HEK293 (cell line): ENCODE measurements at regions not wholly inside any gene's neighbourhood (a gene's known extent, or its start where the extent isn't known, plus 50 kb on each side); places are given as distances from the start of the nearest gene placed in this dataset.
A peak's percentile ranks its signal among the peaks of the same experiment; 100 is the strongest.
"Not testable (repeated sequence)": the region's sequence is repeated elsewhere in the genome, so short reads cannot be mapped to it uniquely, and the experiment has no call there.

Source experiments
- CTCF ChIA-PET: fragments of 350-600 bp; formaldehyde crosslinking; extraction: SDS; loops from one replicate; lab custom pipeline; 2021; ENCODE audit warnings: antibody characterized with exemption; lab: Yijun Ruan, JAX
- POLR2A ChIA-PET: fragments of 300-600 bp; formaldehyde crosslinking; extraction: SDS; loops from one replicate; lab custom pipeline; 2020; ENCODE audit warnings: antibody characterized with exemption, inconsistent platforms; lab: Yijun Ruan, JAX
- H3K27ac ChIP-seq: fragments of 200-500 bp; sonication (Bioruptor generic); 2 replicates; pipeline ENCODE4 v1.5.1; 2014; ENCODE audit warnings: low read depth, low read length, control low read depth, inconsistent platforms; ENCODE audit errors: extremely low read depth
- H3K36me3 ChIP-seq, 2 experiments: fragments of 200-500 bp in 1 of 2; sonication (Bioruptor generic) in 1 of 2; 1 replicate in 1 of 2; 2 replicates in 1 of 2; pipeline ENCODE4 v1.5.1; 2014 to 2017; ENCODE audit warnings: inconsistent platforms in 2 of 2, low read length in 2 of 2; ENCODE audit not compliant: control insufficient read depth in 2 of 2, insufficient read depth in 1 of 2
- H3K4me1 ChIP-seq: fragments of 200-500 bp; sonication (Bioruptor generic); 2 replicates; pipeline ENCODE4 v1.5.1; 2014; ENCODE audit warnings: mild to moderate bottlenecking, low read length, inconsistent platforms; ENCODE audit not compliant: control insufficient read depth, insufficient read depth
- H3K4me3 ChIP-seq: 2 replicates; pipeline ENCODE4 v1.5.1; 2011; ENCODE audit warnings: low read depth, mild to moderate bottlenecking, control low read depth, low read length, moderate library complexity
- H3K9me3 ChIP-seq: fragments of 200-500 bp; sonication (Bioruptor generic); 2 replicates; pipeline ENCODE4 v1.5.1; 2014; ENCODE audit warnings: low read depth, low read length, inconsistent platforms; ENCODE audit not compliant: control insufficient read depth, insufficient read depth
- BCL11B ChIP-seq: fragments of 450-650 bp; formaldehyde crosslinking; IDR thresholded peaks from 2 replicates; pipeline ENCODE4 v1.5.1; 2016; ENCODE audit warnings: low read depth, missing biosample characterization, missing genetic modification characterization
- KLF1 ChIP-seq: fragments of 450-650 bp; formaldehyde crosslinking; IDR thresholded peaks from 2 replicates; pipeline ENCODE4 v1.5.1; 2016; ENCODE audit warnings: missing biosample characterization, missing genetic modification characterization
- KLF10 ChIP-seq: fragments of 450-650 bp; IDR thresholded peaks from 2 replicates; pipeline ENCODE4 v1.5.1; 2018; ENCODE audit warnings: missing biosample characterization, mild to moderate bottlenecking, missing genetic modification characterization
- KLF7 ChIP-seq: fragments of 450-650 bp; formaldehyde crosslinking; IDR thresholded peaks from 2 replicates; pipeline ENCODE4 v1.5.1; 2016; ENCODE audit warnings: missing biosample characterization, missing genetic modification characterization, borderline replicate concordance
- PATZ1 ChIP-seq: fragments of 450-650 bp; formaldehyde crosslinking; IDR thresholded peaks from 2 replicates; pipeline ENCODE4 v1.5.1; 2016; ENCODE audit warnings: missing biosample characterization, missing genetic modification characterization
- ZNF138 ChIP-seq: fragments of 450-650 bp; formaldehyde crosslinking; IDR thresholded peaks from 2 replicates; pipeline ENCODE4 v1.5.1; 2016; ENCODE audit warnings: missing biosample characterization, missing genetic modification characterization, borderline replicate concordance
- ZNF174 ChIP-seq: fragments of 450-650 bp; formaldehyde crosslinking; IDR thresholded peaks from 2 replicates; pipeline ENCODE4 v1.5.0; 2017; ENCODE audit warnings: missing biosample characterization, mild to moderate bottlenecking, missing genetic modification characterization
- ZNF274 ChIP-seq, 2 experiments: fragments of 200-500 bp in 1 of 2; fragments of 450-650 bp in 1 of 2; sonication (Bioruptor generic) in 1 of 2; formaldehyde crosslinking in 1 of 2; IDR thresholded peaks; 2 replicates each; pipeline versions ENCODE4 v1.5.1 to v1.6.1; 2014 to 2016; ENCODE audit warnings: borderline replicate concordance in 1 of 2, inconsistent platforms in 1 of 2, low read length in 1 of 2, missing biosample characterization in 1 of 2, missing genetic modification characterization in 1 of 2
- ZNF341 ChIP-seq: fragments of 450-650 bp; formaldehyde crosslinking; IDR thresholded peaks from 2 replicates; pipeline ENCODE4; 2016; ENCODE audit warnings: low read depth, missing biosample characterization, missing genetic modification characterization
- ZNF354C ChIP-seq: fragments of 450-650 bp; formaldehyde crosslinking; IDR thresholded peaks from 2 replicates; pipeline ENCODE4 v1.5.1; 2016; ENCODE audit warnings: missing biosample characterization, missing genetic modification characterization, low read depth, borderline replicate concordance
- ZNF518A ChIP-seq: fragments of 450-650 bp; formaldehyde crosslinking; conservative IDR thresholded peaks from 2 replicates; pipeline ENCODE4 v1.5.1; 2016; ENCODE audit warnings: low read depth, missing biosample characterization, missing genetic modification characterization
- ZNF561 ChIP-seq: fragments of 450-650 bp; IDR thresholded peaks from 2 replicates; pipeline ENCODE4 v1.5.1; 2018; ENCODE audit warnings: missing biosample characterization, missing genetic modification characterization, borderline replicate concordance
- ZNF600 ChIP-seq: fragments of 450-650 bp; formaldehyde crosslinking; IDR thresholded peaks from 2 replicates; pipeline ENCODE4 v1.5.1; 2016; ENCODE audit warnings: missing biosample characterization, missing genetic modification characterization
- ZNF623 ChIP-seq: fragments of 450-650 bp; formaldehyde crosslinking; IDR thresholded peaks from 2 replicates; pipeline ENCODE4 v1.5.1; 2016; ENCODE audit warnings: missing biosample characterization, missing genetic modification characterization
- ZNF658 ChIP-seq: fragments of 450-650 bp; formaldehyde crosslinking; IDR thresholded peaks from 2 replicates; pipeline ENCODE4; 2016; ENCODE audit warnings: missing biosample characterization, missing genetic modification characterization
- ZNF768 ChIP-seq: fragments of 450-650 bp; formaldehyde crosslinking; IDR thresholded peaks from 2 replicates; pipeline ENCODE4 v1.5.1; 2018; ENCODE audit warnings: missing biosample characterization, mild to moderate bottlenecking, missing genetic modification characterization
- ZNF777 ChIP-seq: fragments of 450-650 bp; formaldehyde crosslinking; IDR thresholded peaks from 2 replicates; pipeline ENCODE4 v1.5.1; 2017; ENCODE audit warnings: missing biosample characterization, missing genetic modification characterization, borderline replicate concordance
- TF ChIP-seq, protein P1 (sequence below): fragments of 450-650 bp; formaldehyde crosslinking; IDR thresholded peaks from 2 replicates; pipeline ENCODE4 v1.5.1; 2016; ENCODE audit warnings: missing biosample characterization, missing genetic modification characterization
- TF ChIP-seq, protein P2 (sequence below): fragments of 450-650 bp; formaldehyde crosslinking; IDR thresholded peaks from 2 replicates; pipeline ENCODE4 v1.5.1; 2016; ENCODE audit warnings: missing biosample characterization, missing genetic modification characterization

- TF ChIP-seq PATZ1 (tag by site-specific recombination), result no peak
These were observed 74.6 kb downstream of the RPRM start (continued) for GRCh38 chr2:153403940-153404339.

GRCh38 chr2:153403352-153403751, 75.2 kb downstream of the RPRM start:
- POLR2A ChIA-PET, H3K4me1 ChIP-seq, H3K4me3 ChIP-seq, H3K9me3 ChIP-seq, H3K36me3 ChIP-seq: not testable (repeated sequence)
- TF ChIP-seq ZNF341, result peak; percentile 12; the same call in 1 of the 2 replicates
- peak overlapping the region; percentile 49; the same call in 1 of the 2 replicates for H3K27ac ChIP-seq
- CTCF ChIA-PET, result interaction anchor here (0.6 kb wide), 1 partner anchor 116 kb away, joined by 3 read pairs; no protein-coding TSS in a partner anchor

- CTCF ChIA-PET, result no interaction called here
- TF ChIP-seq KLF7 (tag by site-specific recombination) (no peak), ZNF518A (tag by site-specific recombination) (no peak), KLF1 (tag by site-specific recombination) (no peak), ZNF354C (no peak), BCL11B (tag by site-specific recombination) (no peak), ZNF561 (no peak), ZNF658 (no peak), ZNF274 (IDR thresholded peaks at IDR 0.05; ENCODE audit: low read length) (no peak), ZNF274 (tag by site-specific recombination; IDR thresholded peaks at IDR 0.05; ENCODE audit: borderline replicate concordance) (no peak), ZNF768 (no peak), ZNF138 (no peak), ZNF600 (tag by site-specific recombination) (no peak), ZNF174 (tag by site-specific recombination) (no peak), ZNF777 (tag by site-specific recombination) (no peak), ZNF623 (tag by site-specific recombination) (no peak), KLF10 (no peak)
- TF ChIP-seq, protein P1, sequence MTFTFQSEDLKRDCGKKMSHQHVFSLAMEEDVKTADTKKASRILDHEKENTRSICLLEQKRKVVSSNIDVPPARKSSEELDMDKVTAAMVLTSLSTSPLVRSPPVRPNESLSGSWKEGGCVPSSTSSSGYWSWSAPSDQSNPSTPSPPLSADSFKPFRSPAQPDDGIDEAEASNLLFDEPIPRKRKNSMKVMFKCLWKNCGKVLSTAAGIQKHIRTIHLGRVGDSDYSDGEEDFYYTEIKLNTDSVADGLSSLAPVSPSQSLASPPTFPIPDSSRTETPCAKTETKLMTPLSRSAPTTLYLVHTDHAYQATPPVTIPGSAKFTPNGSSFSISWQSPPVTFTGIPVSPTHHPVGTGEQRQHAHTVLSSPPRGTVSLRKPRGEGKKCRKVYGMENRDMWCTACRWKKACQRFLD (tag by site-specific recombination), result no peak
- TF ChIP-seq, protein P2, sequence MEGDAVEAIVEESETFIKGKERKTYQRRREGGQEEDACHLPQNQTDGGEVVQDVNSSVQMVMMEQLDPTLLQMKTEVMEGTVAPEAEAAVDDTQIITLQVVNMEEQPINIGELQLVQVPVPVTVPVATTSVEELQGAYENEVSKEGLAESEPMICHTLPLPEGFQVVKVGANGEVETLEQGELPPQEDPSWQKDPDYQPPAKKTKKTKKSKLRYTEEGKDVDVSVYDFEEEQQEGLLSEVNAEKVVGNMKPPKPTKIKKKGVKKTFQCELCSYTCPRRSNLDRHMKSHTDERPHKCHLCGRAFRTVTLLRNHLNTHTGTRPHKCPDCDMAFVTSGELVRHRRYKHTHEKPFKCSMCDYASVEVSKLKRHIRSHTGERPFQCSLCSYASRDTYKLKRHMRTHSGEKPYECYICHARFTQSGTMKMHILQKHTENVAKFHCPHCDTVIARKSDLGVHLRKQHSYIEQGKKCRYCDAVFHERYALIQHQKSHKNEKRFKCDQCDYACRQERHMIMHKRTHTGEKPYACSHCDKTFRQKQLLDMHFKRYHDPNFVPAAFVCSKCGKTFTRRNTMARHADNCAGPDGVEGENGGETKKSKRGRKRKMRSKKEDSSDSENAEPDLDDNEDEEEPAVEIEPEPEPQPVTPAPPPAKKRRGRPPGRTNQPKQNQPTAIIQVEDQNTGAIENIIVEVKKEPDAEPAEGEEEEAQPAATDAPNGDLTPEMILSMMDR (tag by site-specific recombination), result no peak
These were observed 83.9 kb downstream of the RPRM start for GRCh38 chr2:153394686-153395085.

More at GRCh38 chr2:153394686-153395085, 83.9 kb downstream of the RPRM start:
- Histone ChIP-seq H3K4me1 (no peaks in the 10 kb centered on the region), H3K9me3 (no peaks in the 10 kb centered on the region), H3K36me3 (no peaks in the 10 kb centered on the region), H3K4me3 (no peak overlapping the region), H3K27ac (no peak overlapping the region)
- POLR2A ChIA-PET, result no interaction called here
